GM23338 (cell line): ENCODE measurements at regions not wholly inside any gene's neighbourhood (a gene's known extent, or its start where the extent isn't known, plus 50 kb on each side); places are given as distances from the start of the nearest gene placed in this dataset.

Source experiments
- ATAC-seq: fragments of 200-7000 bp; cut with Tn5 transposase; 3 replicates; pipeline ENCODE4 v1.9.1; 2020
- DNase-seq: peaks from one replicate; pipeline ENCODE4 v3.0.0-alpha.2; 2015; ENCODE audit warnings: low spot score
- H2AFZ ChIP-seq: fragments of 200-600 bp; sonication (generic); 2 replicates; pipeline ENCODE4 v1.8.0; 2016; ENCODE audit warnings: antibody characterized with exemption, mild to moderate bottlenecking, moderate library complexity
- H3F3A ChIP-seq: fragments of 200-600 bp; sonication (generic); replicated peaks from 2 replicates; pipeline ENCODE4 v1.8.0; 2017; ENCODE audit warnings: antibody characterized with exemption, mixed run types, low read depth
- H3K27ac ChIP-seq: fragments of 200-600 bp; sonication (generic); 2 replicates; pipeline ENCODE4 v1.6.1; 2016; ENCODE audit warnings: low read depth
- H3K27me3 ChIP-seq: fragments of 200-600 bp; sonication (generic); 2 replicates; pipeline ENCODE4 v1.8.0; 2016; ENCODE audit warnings: mild to moderate bottlenecking, mixed run types, moderate library complexity; ENCODE audit not compliant: insufficient read depth
- H3K36me3 ChIP-seq: fragments of 200-600 bp; sonication (generic); 2 replicates; pipeline ENCODE4 v1.8.0; 2016; ENCODE audit warnings: mild to moderate bottlenecking; ENCODE audit not compliant: insufficient read depth
- H3K4me1 ChIP-seq: fragments of 200-600 bp; sonication (generic); 2 replicates; pipeline ENCODE4 v1.8.0; 2016; ENCODE audit warnings: mild to moderate bottlenecking, moderate library complexity; ENCODE audit not compliant: insufficient read depth
- H3K4me2 ChIP-seq: fragments of 200-600 bp; sonication (generic); 2 replicates; pipeline ENCODE4 v1.7.1; 2017; ENCODE audit warnings: mixed run types
- H3K4me3 ChIP-seq: fragments of 200-600 bp; sonication (generic); 2 replicates; pipeline ENCODE4 v1.6.1; 2016; ENCODE audit warnings: mixed run types
- H3K79me2 ChIP-seq: fragments of 200-600 bp; sonication (generic); replicated peaks from 2 replicates; pipeline ENCODE4 v1.8.0; 2017; ENCODE audit warnings: mild to moderate bottlenecking; ENCODE audit not compliant: insufficient read depth
- H3K9me2 ChIP-seq: fragments of 200-600 bp; sonication (generic); 2 replicates; pipeline ENCODE4 v1.8.0; 2017; ENCODE audit not compliant: insufficient read depth
- H4K20me1 ChIP-seq: fragments of 200-600 bp; sonication (generic); replicated peaks from 2 replicates; pipeline ENCODE4 v1.8.0; 2017; ENCODE audit warnings: mild to moderate bottlenecking; ENCODE audit not compliant: insufficient read depth
- H3K27ac Mint-ChIP-seq: 2 replicates; pipeline ENCODE4 v1.8.0; 2020; ENCODE audit warnings: inconsistent platforms, mild to moderate bottlenecking, moderate library complexity, mixed read lengths
- H3K27me3 Mint-ChIP-seq: 3 replicates; pipeline ENCODE4 v1.8.0; 2022; ENCODE audit warnings: low read depth, mild to moderate bottlenecking, moderate library complexity, mixed read lengths, inconsistent platforms; ENCODE audit not compliant: insufficient read depth, poor library complexity
- H3K36me3 Mint-ChIP-seq: 3 replicates; pipeline ENCODE4 v1.8.0; 2021; ENCODE audit warnings: low read depth, mild to moderate bottlenecking, inconsistent platforms, moderate library complexity, mixed read lengths
- H3K4me1 Mint-ChIP-seq: 3 replicates; pipeline ENCODE4 v1.8.0; 2020; ENCODE audit warnings: mild to moderate bottlenecking, inconsistent platforms, mixed read lengths
- H3K4me3 Mint-ChIP-seq: 3 replicates; pipeline ENCODE4 v1.8.0; 2021; ENCODE audit warnings: moderate library complexity, mild to moderate bottlenecking, inconsistent platforms, mixed read lengths
- H3K9me3 Mint-ChIP-seq: 3 replicates; pipeline ENCODE4 v1.8.0; 2020; ENCODE audit warnings: moderate library complexity, mild to moderate bottlenecking, inconsistent platforms, mixed read lengths
- EZH2 ChIP-seq: fragments of 200-600 bp; sonication (generic); IDR thresholded peaks from one replicate; pipeline ENCODE4 v1.8.0; 2017; ENCODE audit warnings: antibody characterized with exemption, mild to moderate bottlenecking, low read depth; ENCODE audit not compliant: unreplicated experiment
- EZH2phosphoT487 ChIP-seq: fragments of 200-600 bp; sonication (generic); IDR thresholded peaks from one replicate; pipeline ENCODE4 v1.8.1; 2018; ENCODE audit warnings: antibody characterized with exemption; ENCODE audit not compliant: unreplicated experiment
- JUNB ChIP-seq: IDR thresholded peaks from one replicate; pipeline ENCODE4 v1.6.1; 2016; ENCODE audit warnings: antibody characterized with exemption; ENCODE audit not compliant: unreplicated experiment
- POLR2AphosphoS5 ChIP-seq: IDR thresholded peaks from 2 replicates; pipeline ENCODE4 v1.6.1; 2016; ENCODE audit warnings: antibody characterized with exemption, low read depth
- STAT1 ChIP-seq: IDR thresholded peaks from one replicate; pipeline ENCODE4 v1.6.1; 2016; ENCODE audit warnings: antibody characterized with exemption; ENCODE audit not compliant: unreplicated experiment
- TF ChIP-seq, protein P1 (sequence below): fragments of 250-450 bp; sonication (Bioruptor Pico); IDR thresholded peaks from 2 replicates; pipeline ENCODE4 v1.5.0; 2020; ENCODE audit warnings: mild to moderate bottlenecking, moderate library complexity
- TF ChIP-seq, protein P2 (sequence below), 2 experiments: fragments of 200-600 bp in 1 of 2; sonication (generic) in 1 of 2; conservative IDR thresholded peaks; 2 replicates each; pipeline versions ENCODE4 v1.5.1 to v1.6.1; 2016 to 2017; ENCODE audit warnings: antibody characterized with exemption in 2 of 2, low read depth in 2 of 2, mild to moderate bottlenecking in 2 of 2, moderate library complexity in 1 of 2

DNA sequence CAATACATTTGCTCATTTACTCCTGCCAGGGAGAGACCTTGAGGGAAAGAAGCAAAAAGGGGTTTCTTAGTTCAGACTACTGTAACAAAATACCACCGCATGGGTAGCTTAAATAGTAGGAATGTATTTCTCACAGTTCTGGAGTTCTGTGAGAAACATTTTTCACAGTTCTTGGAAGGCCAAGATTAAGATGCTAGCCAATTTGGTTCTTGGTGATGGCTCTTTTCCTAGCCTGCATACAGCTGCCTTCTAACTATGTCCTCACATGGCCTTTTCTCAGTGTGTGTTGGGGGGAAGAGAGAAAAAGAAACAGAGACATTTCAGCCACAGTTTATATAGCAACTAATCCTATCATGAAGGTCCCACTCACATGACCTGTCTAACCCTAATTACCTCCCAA is 1644.7 kb upstream of the C9orf72 start:
- Histone ChIP-seq H3K27me3 (peaks cover 32% of the 10 kb centered on the region), H2AFZ (no peak overlapping the region), H3K27ac (no peak overlapping the region), H3K4me2 (no peak overlapping the region), H3K9me2 (no peaks in the 10 kb centered on the region), H3K36me3 (no peaks in the 10 kb centered on the region), H4K20me1 (no peaks in the 10 kb centered on the region), H3F3A (0 out of 2 replicates have a peak, but pooled peaks cover 4% of the 10 kb centered on the region), H3K4me3 (no peak overlapping the region), H3K79me2 (no peaks in the 10 kb centered on the region), H3K4me1 (peaks cover 7% of the 10 kb centered on the region)
- Mint-ChIP-seq H3K9me3 (no peaks in the 10 kb centered on the region; the same call in 2 of the 3 replicates), H3K4me3 (no peak overlapping the region), H3K4me1 (peaks cover 19% of the 10 kb centered on the region), H3K27me3 (peaks cover 24% of the 10 kb centered on the region), H3K27ac (no peak overlapping the region), H3K36me3 (no peaks in the 10 kb centered on the region)
- ATAC-seq = no peak
- DNase-seq = no peak
- TF ChIP-seq EZH2phosphoT487 = no peak
- TF ChIP-seq, protein P1, sequence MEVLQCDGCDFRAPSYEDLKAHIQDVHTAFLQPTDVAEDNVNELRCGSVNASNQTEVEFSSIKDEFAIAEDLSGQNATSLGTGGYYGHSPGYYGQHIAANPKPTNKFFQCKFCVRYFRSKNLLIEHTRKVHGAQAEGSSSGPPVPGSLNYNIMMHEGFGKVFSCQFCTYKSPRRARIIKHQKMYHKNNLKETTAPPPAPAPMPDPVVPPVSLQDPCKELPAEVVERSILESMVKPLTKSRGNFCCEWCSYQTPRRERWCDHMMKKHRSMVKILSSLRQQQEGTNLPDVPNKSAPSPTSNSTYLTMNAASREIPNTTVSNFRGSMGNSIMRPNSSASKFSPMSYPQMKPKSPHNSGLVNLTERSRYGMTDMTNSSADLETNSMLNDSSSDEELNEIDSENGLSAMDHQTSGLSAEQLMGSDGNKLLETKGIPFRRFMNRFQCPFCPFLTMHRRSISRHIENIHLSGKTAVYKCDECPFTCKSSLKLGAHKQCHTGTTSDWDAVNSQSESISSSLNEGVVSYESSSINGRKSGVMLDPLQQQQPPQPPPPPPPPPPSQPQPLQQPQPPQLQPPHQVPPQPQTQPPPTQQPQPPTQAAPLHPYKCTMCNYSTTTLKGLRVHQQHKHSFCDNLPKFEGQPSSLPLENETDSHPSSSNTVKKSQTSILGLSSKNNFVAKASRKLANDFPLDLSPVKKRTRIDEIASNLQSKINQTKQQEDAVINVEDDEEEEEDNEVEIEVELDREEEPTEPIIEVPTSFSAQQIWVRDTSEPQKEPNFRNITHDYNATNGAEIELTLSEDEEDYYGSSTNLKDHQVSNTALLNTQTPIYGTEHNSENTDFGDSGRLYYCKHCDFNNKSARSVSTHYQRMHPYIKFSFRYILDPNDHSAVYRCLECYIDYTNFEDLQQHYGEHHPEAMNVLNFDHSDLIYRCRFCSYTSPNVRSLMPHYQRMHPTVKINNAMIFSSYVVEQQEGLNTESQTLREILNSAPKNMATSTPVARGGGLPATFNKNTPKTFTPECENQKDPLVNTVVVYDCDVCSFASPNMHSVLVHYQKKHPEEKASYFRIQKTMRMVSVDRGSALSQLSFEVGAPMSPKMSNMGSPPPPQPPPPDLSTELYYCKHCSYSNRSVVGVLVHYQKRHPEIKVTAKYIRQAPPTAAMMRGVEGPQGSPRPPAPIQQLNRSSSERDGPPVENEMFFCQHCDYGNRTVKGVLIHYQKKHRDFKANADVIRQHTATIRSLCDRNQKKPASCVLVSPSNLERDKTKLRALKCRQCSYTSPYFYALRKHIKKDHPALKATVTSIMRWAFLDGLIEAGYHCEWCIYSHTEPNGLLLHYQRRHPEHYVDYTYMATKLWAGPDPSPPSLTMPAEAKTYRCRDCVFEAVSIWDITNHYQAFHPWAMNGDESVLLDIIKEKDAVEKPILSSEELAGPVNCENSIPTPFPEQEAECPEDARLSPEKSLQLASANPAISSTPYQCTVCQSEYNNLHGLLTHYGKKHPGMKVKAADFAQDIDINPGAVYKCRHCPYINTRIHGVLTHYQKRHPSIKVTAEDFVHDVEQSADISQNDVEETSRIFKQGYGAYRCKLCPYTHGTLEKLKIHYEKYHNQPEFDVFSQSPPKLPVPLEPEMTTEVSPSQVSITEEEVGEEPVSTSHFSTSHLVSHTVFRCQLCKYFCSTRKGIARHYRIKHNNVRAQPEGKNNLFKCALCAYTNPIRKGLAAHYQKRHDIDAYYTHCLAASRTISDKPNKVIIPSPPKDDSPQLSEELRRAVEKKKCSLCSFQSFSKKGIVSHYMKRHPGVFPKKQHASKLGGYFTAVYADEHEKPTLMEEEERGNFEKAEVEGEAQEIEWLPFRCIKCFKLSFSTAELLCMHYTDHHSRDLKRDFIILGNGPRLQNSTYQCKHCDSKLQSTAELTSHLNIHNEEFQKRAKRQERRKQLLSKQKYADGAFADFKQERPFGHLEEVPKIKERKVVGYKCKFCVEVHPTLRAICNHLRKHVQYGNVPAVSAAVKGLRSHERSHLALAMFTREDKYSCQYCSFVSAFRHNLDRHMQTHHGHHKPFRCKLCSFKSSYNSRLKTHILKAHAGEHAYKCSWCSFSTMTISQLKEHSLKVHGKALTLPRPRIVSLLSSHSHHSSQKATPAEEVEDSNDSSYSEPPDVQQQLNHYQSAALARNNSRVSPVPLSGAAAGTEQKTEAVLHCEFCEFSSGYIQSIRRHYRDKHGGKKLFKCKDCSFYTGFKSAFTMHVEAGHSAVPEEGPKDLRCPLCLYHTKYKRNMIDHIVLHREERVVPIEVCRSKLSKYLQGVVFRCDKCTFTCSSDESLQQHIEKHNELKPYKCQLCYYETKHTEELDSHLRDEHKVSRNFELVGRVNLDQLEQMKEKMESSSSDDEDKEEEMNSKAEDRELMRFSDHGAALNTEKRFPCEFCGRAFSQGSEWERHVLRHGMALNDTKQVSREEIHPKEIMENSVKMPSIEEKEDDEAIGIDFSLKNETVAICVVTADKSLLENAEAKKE = no peak
- TF ChIP-seq, protein P2, sequence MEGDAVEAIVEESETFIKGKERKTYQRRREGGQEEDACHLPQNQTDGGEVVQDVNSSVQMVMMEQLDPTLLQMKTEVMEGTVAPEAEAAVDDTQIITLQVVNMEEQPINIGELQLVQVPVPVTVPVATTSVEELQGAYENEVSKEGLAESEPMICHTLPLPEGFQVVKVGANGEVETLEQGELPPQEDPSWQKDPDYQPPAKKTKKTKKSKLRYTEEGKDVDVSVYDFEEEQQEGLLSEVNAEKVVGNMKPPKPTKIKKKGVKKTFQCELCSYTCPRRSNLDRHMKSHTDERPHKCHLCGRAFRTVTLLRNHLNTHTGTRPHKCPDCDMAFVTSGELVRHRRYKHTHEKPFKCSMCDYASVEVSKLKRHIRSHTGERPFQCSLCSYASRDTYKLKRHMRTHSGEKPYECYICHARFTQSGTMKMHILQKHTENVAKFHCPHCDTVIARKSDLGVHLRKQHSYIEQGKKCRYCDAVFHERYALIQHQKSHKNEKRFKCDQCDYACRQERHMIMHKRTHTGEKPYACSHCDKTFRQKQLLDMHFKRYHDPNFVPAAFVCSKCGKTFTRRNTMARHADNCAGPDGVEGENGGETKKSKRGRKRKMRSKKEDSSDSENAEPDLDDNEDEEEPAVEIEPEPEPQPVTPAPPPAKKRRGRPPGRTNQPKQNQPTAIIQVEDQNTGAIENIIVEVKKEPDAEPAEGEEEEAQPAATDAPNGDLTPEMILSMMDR (conservative IDR thresholded peaks at IDR 0.05; ENCODE audit: low read depth in 2 of 2) = no peak
- TF ChIP-seq STAT1 = no peak
- TF ChIP-seq POLR2AphosphoS5 = no peak
- TF ChIP-seq JUNB = no peak
- TF ChIP-seq EZH2 = no peak
